ENCODE measurements at regions not wholly inside any gene's neighbourhood (a gene's known extent, or its start where the extent isn't known, plus 50 kb on each side); places are given as distances from the start of the nearest gene placed in this dataset.

GRCh38 chr1:87803375-87803774 is 474.7 kb downstream of the LMO4 start:
- no peak for DNase-seq (ENCODE audit: low spot score)
- no peak overlapping the region for H3K9ac ChIP-seq (ENCODE audit: low read depth in 1 of 2, low read length in 2 of 2)
- H3K27ac ChIP-seq (ENCODE audit: low read depth in 1 of 2, low read length in 2 of 2) = no peak overlapping the region
- TF ChIP-seq TAF1 (conservative IDR thresholded peaks at IDR 0.05) = no peak
- no peak for TF ChIP-seq HNF4G (IDR thresholded peaks at IDR 0.05)
- no peak for TF ChIP-seq JUND (IDR thresholded peaks at IDR 0.05)
- no peak for TF ChIP-seq ZBTB33 (IDR thresholded peaks at IDR 0.05)
- TF ChIP-seq RXRA (IDR thresholded peaks at IDR 0.05) = no peak
- TF ChIP-seq CTCF (IDR thresholded peaks at IDR 0.05; ENCODE audit: low read depth, low read length, missing input control) = no peak
- no peak overlapping the region for H3K4me3 ChIP-seq (ENCODE audit: low read depth in 1 of 3, low read length in 3 of 3)
- no peaks in the 10 kb centered on the region for H3K4me1 ChIP-seq (ENCODE audit: control insufficient read depth in 4 of 4, insufficient read depth in 4 of 4, low read length in 3 of 4)
- no peaks in the 10 kb centered on the region for H3K9me3 ChIP-seq (ENCODE audit: control insufficient read depth in 4 of 4, low read length in 3 of 4)
- H3K36me3 ChIP-seq (ENCODE audit: control insufficient read depth in 4 of 4, insufficient read depth in 3 of 4, low read depth in 1 of 4, low read length in 3 of 4) = no peaks in the 10 kb centered on the region
- no peaks in the 10 kb centered on the region for H3K27me3 ChIP-seq (ENCODE audit: control insufficient read depth in 4 of 4, insufficient read depth in 4 of 4, low read length in 3 of 4)

- H3K9ac ChIP-seq (ENCODE audit: low read depth in 1 of 2, low read length in 2 of 2) = no peak overlapping the region
- H3K4me3 ChIP-seq (ENCODE audit: low read depth in 1 of 3, low read length in 3 of 3) = no peak overlapping the region
- H3K27ac ChIP-seq (ENCODE audit: low read depth in 1 of 2, low read length in 2 of 2) = no peak overlapping the region
- no peak for TF ChIP-seq HNF4G (IDR thresholded peaks at IDR 0.05)
- TF ChIP-seq FOXA2 (IDR thresholded peaks at IDR 0.05) = no peak
- TF ChIP-seq EGR1 (IDR thresholded peaks at IDR 0.05; ENCODE audit: low read depth in 2 of 2) = no peak
- no peak for TF ChIP-seq RAD21 (IDR thresholded peaks at IDR 0.05)
- TF ChIP-seq TAF1 (conservative IDR thresholded peaks at IDR 0.05) = no peak
- TF ChIP-seq REST (IDR thresholded peaks at IDR 0.05) = no peak
- TF ChIP-seq MAX (IDR thresholded peaks at IDR 0.05) = no peak
- no peak for TF ChIP-seq JUND (IDR thresholded peaks at IDR 0.05)
- no peak for TF ChIP-seq GABPA (IDR thresholded peaks at IDR 0.05 in 1 of 2, conservative IDR thresholded peaks at IDR 0.05 in 1 of 2)
- no peak for TF ChIP-seq YY1 (IDR thresholded peaks at IDR 0.05)
- TF ChIP-seq ZBTB33 (IDR thresholded peaks at IDR 0.05) = no peak
- no peak for TF ChIP-seq NR2F2 (IDR thresholded peaks at IDR 0.05)
- 82% methylated on average over 2 of the region's 2 CpGs for WGBS
- no peaks in the 10 kb centered on the region for H3K27me3 ChIP-seq (ENCODE audit: control insufficient read depth in 4 of 4, insufficient read depth in 4 of 4, low read length in 3 of 4)
- H3K36me3 ChIP-seq (ENCODE audit: control insufficient read depth in 4 of 4, insufficient read depth in 3 of 4, low read depth in 1 of 4, low read length in 3 of 4) = no peaks in the 10 kb centered on the region
- no peak for DNase-seq (ENCODE audit: low spot score)
- no peaks in the 10 kb centered on the region for H3K4me1 ChIP-seq (ENCODE audit: control insufficient read depth in 4 of 4, insufficient read depth in 4 of 4, low read length in 3 of 4)
- H3K9me3 ChIP-seq (ENCODE audit: control insufficient read depth in 4 of 4, low read length in 3 of 4) = no peaks in the 10 kb centered on the region
These were observed 475.4 kb downstream of the LMO4 start for GRCh38 chr1:87804128-87804527.
